ENCODE measurements at regions not wholly inside any gene's neighbourhood (a gene's known extent, or its start where the extent isn't known, plus 50 kb on each side); places are given as distances from the start of the nearest gene placed in this dataset.
"Not testable (repeated sequence)": the region's sequence is repeated elsewhere in the genome, so short reads cannot be mapped to it uniquely, and the experiment has no call there.

DNA sequence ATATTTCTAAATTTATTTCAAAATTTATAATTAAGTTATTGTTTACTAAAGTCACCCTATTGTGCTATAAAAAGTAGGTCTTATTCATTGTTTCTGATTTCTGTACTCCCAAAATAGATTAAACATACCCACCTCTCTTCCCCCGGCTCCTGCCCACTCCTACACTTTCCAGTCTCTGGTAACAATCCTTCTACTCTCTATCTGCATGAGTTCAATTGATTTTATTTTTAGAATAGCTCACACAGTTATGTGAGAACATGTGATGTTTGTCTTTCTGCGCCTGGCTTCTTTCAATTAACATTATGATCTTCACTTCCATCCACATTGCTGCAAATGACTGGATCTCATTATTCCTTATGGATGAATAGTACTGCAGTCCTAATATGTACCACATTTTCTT lies 269.3 kb downstream of the ACTRT1 start:
- no peaks in the 10 kb centered on the region for H3K9me3 ChIP-seq
- H4K20me1 ChIP-seq: no peaks in the 10 kb centered on the region
- no peaks in the 10 kb centered on the region for H3K36me3 ChIP-seq
- H3K9ac ChIP-seq: no peak overlapping the region
- no peak overlapping the region for H3K4me2 ChIP-seq
- TF ChIP-seq Cebpa-rat (IDR thresholded peaks at IDR 0.05): no peak
- peaks cover 39% of the 10 kb centered on the region for H3K27me3 ChIP-seq
- no peak overlapping the region for H3K4me3 ChIP-seq
- H3K27ac ChIP-seq: no peak overlapping the region
- no peaks in the 10 kb centered on the region for H3K4me1 ChIP-seq

GRCh38 chrX:127764674-127765073 lies 287.5 kb downstream of the ACTRT1 start:
- no peak overlapping the region for H3K9ac ChIP-seq
- no peak for TF ChIP-seq Cebpa-rat (IDR thresholded peaks at IDR 0.05)
- no peak overlapping the region for H3K4me3 ChIP-seq
- no peak overlapping the region for H3K4me2 ChIP-seq
- no peaks in the 10 kb centered on the region for H3K4me1 ChIP-seq
- no peak overlapping the region for H3K27ac ChIP-seq
- no peaks in the 10 kb centered on the region for H3K9me3 ChIP-seq
- H4K20me1 ChIP-seq: peaks cover 7% of the 10 kb centered on the region; the same call in 1 of the 2 replicates
- no peaks in the 10 kb centered on the region for H3K36me3 ChIP-seq
- peaks cover 60% of the 10 kb centered on the region for H3K27me3 ChIP-seq

DNA sequence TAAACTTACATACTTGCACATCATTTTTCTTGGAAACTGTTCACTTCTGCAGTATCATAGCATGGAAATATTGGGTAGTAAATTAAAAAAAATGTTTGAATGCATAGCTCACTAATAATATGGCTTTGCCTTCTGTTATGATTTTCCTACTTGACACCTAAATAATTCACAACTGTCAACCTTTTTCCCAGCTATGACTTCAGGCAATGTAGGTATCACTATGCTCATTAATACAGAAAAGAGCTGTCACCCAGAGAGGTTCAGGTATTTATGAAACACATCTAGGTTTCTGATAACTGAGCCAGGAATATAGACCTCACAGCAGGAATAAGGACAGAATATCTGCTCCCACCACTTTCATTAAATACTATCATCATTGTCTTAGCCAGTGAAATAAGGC lies 289.5 kb downstream of the ACTRT1 start:
- TF ChIP-seq Cebpa-rat (IDR thresholded peaks at IDR 0.05): no peak
- no peak overlapping the region for H3K4me2 ChIP-seq
- H3K27me3 ChIP-seq: peaks cover 51% of the 10 kb centered on the region

DNA sequence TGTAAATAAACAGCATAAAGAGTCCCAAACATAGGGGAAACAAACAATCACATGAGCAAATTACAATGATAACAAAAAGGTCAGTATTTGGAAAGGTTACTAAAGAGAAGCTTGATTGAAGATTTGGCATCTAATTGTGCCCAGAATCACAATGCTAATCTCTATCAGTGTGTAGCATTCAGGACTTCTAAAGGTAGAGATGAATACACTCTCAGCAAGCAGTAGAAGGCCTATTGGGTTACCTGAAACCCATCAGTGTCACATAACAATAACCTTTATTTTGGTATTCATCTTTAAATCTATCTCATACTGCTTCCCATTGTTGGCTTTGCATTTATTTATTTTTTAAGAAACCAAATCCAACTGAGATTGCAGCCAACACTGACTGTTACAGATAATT lies 319.5 kb downstream of the ACTRT1 start:
- Histone ChIP-seq H3K4me1 (no peaks in the 10 kb centered on the region), H3K4me3 (no peak overlapping the region), H3K9ac (no peak overlapping the region), H4K20me1 (no peaks in the 10 kb centered on the region), H3K4me2 (no peak overlapping the region), H3K27me3 (peaks cover 56% of the 10 kb centered on the region), H3K36me3 (no peaks in the 10 kb centered on the region), H3K9me3 (no peaks in the 10 kb centered on the region), H3K27ac (no peak overlapping the region)
- no peak for TF ChIP-seq Cebpa-rat (IDR thresholded peaks at IDR 0.05)

More for the DNA sequence above, 289.5 kb downstream of the ACTRT1 start:
- Histone ChIP-seq H4K20me1 (peaks cover 7% of the 10 kb centered on the region; the same call in 1 of the 2 replicates), H3K36me3 (no peaks in the 10 kb centered on the region), H3K27ac (no peak overlapping the region), H3K4me3 (no peak overlapping the region), H3K4me1 (no peaks in the 10 kb centered on the region), H3K9me3 (no peaks in the 10 kb centered on the region), H3K9ac (no peak overlapping the region)

DNA sequence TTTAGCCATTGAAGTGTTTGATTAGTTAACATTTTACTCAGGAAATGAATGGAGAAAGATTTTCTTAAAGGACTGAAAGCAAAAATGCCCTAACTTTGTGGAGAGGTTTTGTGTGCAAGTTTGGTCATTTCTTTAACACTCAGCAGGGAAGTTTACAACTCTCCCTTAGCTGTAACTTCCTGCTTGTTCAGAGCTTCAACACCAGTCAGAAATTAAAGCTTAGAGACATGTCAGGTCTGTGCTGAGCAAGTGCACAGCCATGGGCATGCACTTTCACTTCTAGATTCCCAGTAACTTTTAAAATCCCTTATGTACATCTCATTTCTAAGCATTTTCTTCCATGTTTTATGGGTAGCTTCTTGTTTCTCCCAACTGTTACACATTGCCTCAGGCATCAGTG lies 326.0 kb downstream of the ACTRT1 start:
- Histone ChIP-seq H3K27ac (no peak overlapping the region), H3K9me3 (no peaks in the 10 kb centered on the region), H3K4me1 (no peaks in the 10 kb centered on the region), H3K4me2 (no peak overlapping the region), H3K36me3 (no peaks in the 10 kb centered on the region), H4K20me1 (no peaks in the 10 kb centered on the region; the same call in 1 of the 2 replicates), H3K27me3 (peaks cover 77% of the 10 kb centered on the region), H3K9ac (no peak overlapping the region), H3K4me3 (no peak overlapping the region)
- TF ChIP-seq Cebpa-rat (IDR thresholded peaks at IDR 0.05): no peak

GRCh38 chrX:127708155-127708554 lies 344.0 kb downstream of the ACTRT1 start:
- TF ChIP-seq Cebpa-rat (IDR thresholded peaks at IDR 0.05): no peak
- no peaks in the 10 kb centered on the region for H3K4me1 ChIP-seq
- H3K27ac ChIP-seq: no peak overlapping the region
- H3K9ac ChIP-seq: no peak overlapping the region
- H3K4me3 ChIP-seq: no peak overlapping the region
- peaks cover 85% of the 10 kb centered on the region for H3K27me3 ChIP-seq
- no peaks in the 10 kb centered on the region for H3K9me3 ChIP-seq
- H3K4me2 ChIP-seq: no peak overlapping the region
- H3K36me3 ChIP-seq: no peaks in the 10 kb centered on the region
- no peaks in the 10 kb centered on the region for H4K20me1 ChIP-seq

- Histone ChIP-seq H3K4me2 (no peak overlapping the region), H3K4me3 (no peak overlapping the region), H3K27me3 (peaks cover 59% of the 10 kb centered on the region), H4K20me1 (no peaks in the 10 kb centered on the region), H3K9ac (no peak overlapping the region), H3K27ac (no peak overlapping the region), H3K4me1 (no peaks in the 10 kb centered on the region), H3K36me3 (no peaks in the 10 kb centered on the region), H3K9me3 (no peaks in the 10 kb centered on the region)
- no peak for TF ChIP-seq Cebpa-rat (IDR thresholded peaks at IDR 0.05)
Observed at GRCh38 chrX:127702527-127702926, 349.7 kb downstream of the ACTRT1 start.

GRCh38 chrX:127662942-127663341 lies 389.3 kb downstream of the ACTRT1 start:
- Histone ChIP-seq H3K27me3 (peaks cover 43% of the 10 kb centered on the region), H3K9me3 (peaks cover 14% of the 10 kb centered on the region)
- not testable (repeated sequence) for H3K4me2 ChIP-seq, H3K27ac ChIP-seq, H3K9ac ChIP-seq, H3K4me3 ChIP-seq, H3K36me3 ChIP-seq, H4K20me1 ChIP-seq, H3K4me1 ChIP-seq

DNA sequence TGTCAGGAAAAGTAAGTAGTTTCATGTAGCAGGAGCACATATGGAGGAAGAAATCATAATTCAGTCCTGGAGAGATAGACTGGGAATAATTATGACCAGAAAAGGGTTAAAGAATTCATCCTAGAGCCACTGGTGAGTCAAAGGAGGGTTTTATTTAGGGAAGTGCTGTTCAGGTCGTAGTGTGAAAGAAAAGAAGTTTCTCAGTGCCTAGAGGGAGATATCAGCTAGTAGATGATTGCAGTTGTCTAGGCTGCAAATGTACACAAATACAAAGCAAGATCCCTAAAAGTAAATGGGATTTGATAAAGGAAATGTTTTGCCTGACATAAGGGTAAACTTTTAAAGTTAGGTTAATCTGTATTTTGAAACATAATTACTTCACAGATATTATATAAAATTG lies 403.2 kb downstream of the ACTRT1 start:
- H3K36me3 ChIP-seq: no peaks in the 10 kb centered on the region
- no peaks in the 10 kb centered on the region; the same call in 1 of the 2 replicates for H4K20me1 ChIP-seq
- no peak overlapping the region for H3K9ac ChIP-seq
- TF ChIP-seq Cebpa-rat (IDR thresholded peaks at IDR 0.05): no peak
- H3K4me1 ChIP-seq: no peaks in the 10 kb centered on the region
- peaks cover 5% of the 10 kb centered on the region for H3K9me3 ChIP-seq
- H3K27me3 ChIP-seq: peaks cover 81% of the 10 kb centered on the region
- H3K4me2 ChIP-seq: no peak overlapping the region
- H3K27ac ChIP-seq: no peak overlapping the region
- no peak overlapping the region for H3K4me3 ChIP-seq

DNA sequence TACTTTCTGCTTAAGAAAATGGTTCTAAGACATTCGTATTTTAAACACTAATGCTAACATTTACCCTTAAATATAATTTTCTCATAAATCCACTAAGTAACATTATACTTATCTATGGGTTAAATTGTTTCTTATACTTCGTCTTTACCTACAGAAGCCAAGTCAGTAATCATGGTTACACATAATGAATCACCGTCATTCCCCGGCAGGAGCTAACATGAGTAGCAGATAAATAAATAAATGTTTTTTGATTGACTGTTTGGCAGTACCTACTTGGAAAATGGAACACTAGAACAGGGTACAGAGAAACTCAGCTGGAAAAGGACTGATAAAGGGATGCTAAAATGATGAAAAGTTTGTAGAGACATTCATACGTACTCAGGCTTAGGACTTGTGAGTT lies 430.4 kb downstream of the ACTRT1 start:
- Histone ChIP-seq H3K4me2 (no peak overlapping the region), H3K36me3 (no peaks in the 10 kb centered on the region), H3K4me1 (no peaks in the 10 kb centered on the region), H3K9me3 (peaks cover 6% of the 10 kb centered on the region; the same call in 1 of the 2 replicates), H4K20me1 (no peaks in the 10 kb centered on the region), H3K27ac (no peak overlapping the region), H3K9ac (no peak overlapping the region), H3K27me3 (peaks cover 46% of the 10 kb centered on the region), H3K4me3 (no peak overlapping the region)
- TF ChIP-seq Cebpa-rat (IDR thresholded peaks at IDR 0.05): no peak

- H4K20me1 ChIP-seq: peaks cover 6% of the 10 kb centered on the region; the same call in 1 of the 2 replicates
- no peaks in the 10 kb centered on the region for H3K9me3 ChIP-seq
- no peak for TF ChIP-seq Cebpa-rat (IDR thresholded peaks at IDR 0.05)
- H3K27me3 ChIP-seq: peaks cover 61% of the 10 kb centered on the region
- no peak overlapping the region for H3K4me2 ChIP-seq
- H3K4me3 ChIP-seq: no peak overlapping the region
- H3K9ac ChIP-seq: no peak overlapping the region
- no peaks in the 10 kb centered on the region for H3K4me1 ChIP-seq
- no peaks in the 10 kb centered on the region for H3K36me3 ChIP-seq
- no peak overlapping the region for H3K27ac ChIP-seq
Observed at GRCh38 chrX:127606590-127606989, 445.6 kb downstream of the ACTRT1 start.

All from BLaER1 (cell line).